GM19023 (cell line): ENCODE measurements at regions not wholly inside any gene's neighbourhood (a gene's known extent, or its start where the extent isn't known, plus 50 kb on each side); places are given as distances from the start of the nearest gene placed in this dataset.

ENCODE experiments used
- ATAC-seq: cut with Tn5 transposase; IDR thresholded peaks from one replicate; pipeline ENCODE4 v1.9.1; 2021; ENCODE audit warnings: mild to moderate bottlenecking, moderate library complexity; ENCODE audit not compliant: unreplicated experiment

DNA sequence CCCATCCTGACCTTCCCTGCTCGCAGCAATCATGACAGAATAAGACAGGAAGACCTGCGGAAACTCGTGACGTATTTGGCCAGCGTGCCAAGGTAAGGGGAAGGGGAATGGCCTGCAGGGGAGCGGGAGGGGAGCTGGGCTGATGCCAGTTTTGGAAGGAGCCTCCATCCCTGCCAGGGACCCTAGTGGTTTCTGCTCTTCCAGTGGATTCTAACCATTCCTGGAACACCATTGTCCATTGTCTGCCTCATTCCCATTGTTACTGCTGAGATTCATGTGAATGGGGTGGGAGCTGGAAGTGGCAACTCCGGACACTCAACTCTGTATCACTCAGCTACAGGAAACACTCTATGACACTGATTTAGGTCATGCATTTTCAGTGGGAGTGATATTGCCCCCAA is 242.9 kb upstream of the ROPN1 start:
- ATAC-seq: no peak

GRCh38 chr3:124235446-124235845 is 243.5 kb upstream of the ROPN1 start:
- ATAC-seq: no peak

- ATAC-seq: no peak
Observed at GRCh38 chr3:124243177-124243859, 251.4 kb upstream of the ROPN1 start.

DNA sequence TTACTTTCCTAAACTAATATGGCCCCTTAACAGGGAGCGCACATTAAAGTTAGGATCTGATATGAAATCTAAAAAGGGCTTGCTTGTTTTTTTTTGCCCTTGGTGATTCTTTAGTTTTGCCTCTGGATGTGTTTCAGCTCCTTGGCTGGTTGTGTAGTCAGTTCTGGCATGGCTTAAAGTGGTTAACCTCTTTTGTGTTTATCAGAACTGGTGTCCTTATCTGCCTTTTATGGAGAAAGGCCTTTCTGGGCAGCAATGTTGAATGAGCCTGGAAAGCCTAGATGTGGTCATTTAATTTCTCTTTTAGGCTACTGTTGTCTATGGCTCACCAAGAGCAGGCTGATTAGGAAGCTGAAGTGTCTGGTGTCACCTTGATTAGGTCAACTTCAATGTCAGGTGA is 254.5 kb upstream of the ROPN1 start:
- ATAC-seq: no peak

DNA sequence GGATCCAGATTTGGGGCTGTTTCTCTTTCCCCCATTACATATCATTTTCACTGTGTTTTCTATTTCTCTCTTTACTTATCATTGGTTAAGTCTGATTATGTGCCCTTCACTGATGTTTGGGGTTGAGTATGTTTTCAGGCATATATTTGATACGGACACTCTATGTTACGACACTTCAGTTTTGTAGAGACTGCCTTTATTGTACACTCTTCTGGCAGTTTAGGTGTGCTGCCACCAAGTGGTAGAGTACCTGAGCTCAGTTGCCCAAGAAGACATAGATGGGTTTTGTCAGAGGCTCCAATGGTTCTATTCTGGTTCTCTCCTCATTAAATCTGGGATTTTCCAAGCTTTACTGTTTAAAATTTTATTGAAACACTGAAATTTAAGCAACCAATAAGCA is 255.0 kb upstream of the ROPN1 start:
- ATAC-seq: no peak

DNA sequence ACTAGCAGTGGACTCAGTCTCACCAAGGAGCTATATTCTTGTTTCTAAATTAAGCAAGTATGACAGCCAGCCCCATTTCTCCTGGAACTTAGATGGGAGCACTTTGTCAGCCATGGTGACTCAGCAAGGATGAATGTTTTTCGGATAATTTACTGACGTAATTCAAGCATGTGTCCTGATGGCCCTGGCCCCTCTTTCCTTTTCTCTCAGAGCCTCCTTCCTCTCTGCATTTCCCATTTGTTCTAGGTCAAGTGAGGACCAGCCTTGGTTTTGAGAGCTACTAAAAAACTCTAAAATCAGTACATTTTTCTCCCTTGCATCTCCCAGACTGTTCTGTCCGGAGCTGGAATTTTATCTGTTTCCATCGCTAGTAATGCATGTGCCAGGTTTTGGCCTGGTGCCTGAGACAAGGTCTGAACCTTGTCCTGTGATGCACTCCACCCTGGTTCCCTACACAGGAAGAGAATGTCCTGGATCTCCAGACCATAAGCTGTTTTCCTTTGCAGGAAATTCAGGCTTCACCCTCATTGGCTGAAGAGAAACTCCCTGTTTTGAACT is 256.6 kb upstream of the ROPN1 start:
- no peak for ATAC-seq

DNA sequence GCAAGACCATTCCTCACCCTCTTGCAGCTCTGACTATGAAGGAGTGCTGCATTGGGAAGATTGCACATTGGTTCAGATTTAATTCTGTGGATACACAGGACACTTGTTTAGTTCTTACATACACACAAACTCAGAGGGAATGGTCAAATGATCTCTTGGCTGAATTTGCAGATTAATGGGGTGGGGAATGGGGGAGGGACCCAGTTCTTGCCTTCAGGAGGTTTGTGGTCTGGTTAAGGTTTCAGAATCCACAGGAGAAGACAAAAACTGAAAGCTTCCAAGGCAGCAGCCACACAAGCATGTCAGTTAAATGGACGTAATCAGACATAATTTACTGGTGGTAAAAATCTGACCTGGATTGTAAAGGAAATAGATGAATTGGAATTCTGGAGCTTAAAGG is 257.1 kb upstream of the ROPN1 start:
- ATAC-seq: no peak

DNA sequence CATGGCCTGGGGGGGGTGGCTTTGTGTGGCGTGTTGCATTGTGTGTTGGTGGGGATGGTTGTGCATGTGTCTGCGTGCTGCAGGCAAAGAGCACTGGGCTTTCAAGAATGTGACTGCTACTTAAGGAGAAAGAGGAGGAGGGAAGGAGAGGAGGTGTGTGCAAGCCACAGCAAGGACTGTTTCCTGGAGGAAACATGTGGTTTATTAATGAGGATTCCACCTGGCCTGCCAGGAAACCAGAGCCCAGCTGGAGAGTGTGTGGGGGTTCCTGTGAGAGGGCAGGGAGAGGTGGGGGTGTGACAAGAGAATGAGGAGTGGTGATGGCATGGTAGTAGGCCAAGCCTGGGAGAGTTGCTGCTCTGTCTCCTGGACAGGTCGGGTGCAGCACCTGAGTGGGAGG is 258.1 kb upstream of the ROPN1 start:
- ATAC-seq: no peak

DNA sequence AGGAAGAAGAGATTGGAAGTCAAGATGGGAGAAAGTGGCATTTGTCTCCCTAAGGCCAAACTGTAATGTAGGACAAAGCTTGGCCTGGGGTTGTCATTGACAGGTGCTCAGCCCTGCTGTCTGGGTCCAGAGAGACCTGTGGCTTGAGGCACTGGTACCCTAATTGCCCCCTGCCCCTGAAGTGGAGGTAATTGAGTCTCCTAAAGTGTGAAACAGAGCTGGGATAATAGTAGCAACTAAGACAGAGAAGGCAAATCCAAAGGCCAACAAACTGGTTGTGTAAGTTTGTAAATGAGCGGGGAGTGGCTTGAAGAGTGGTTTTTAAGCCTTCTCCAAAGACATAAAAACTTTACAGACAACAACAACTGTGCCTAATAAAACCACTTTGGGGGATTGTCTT is 264.2 kb upstream of the ROPN1 start:
- ATAC-seq: no peak

- ATAC-seq: no peak
Observed at GRCh38 chr3:124256599-124256998, 264.7 kb upstream of the ROPN1 start.

DNA sequence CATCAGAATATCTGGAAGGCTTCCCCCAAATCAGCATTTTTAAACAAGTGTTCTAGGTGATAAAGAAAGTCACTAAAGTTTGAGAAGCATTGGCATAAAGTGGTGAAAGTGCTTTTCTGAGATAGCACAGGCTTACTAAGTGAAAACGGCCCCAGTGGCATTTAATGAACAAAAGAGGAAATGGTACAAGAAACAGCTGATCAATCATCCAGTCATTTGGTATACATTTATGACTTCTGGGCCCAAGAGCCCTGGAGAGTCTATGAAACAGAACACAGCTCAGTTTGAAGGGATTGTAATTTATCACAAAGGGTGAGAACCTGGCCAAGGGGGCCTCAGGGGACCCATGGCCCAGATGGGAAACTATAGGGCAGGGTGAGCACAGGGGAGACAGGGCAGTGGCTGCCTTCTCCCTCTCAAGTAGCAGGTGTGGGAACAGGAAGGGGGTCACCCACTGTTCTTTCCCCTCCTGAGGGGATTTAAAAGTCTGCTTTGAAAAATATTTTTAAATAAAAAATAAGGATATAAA is 265.5 kb upstream of the ROPN1 start:
- ATAC-seq: no peak

- no peak for ATAC-seq
Observed at GRCh38 chr3:124258057-124258500, 266.2 kb upstream of the ROPN1 start.

DNA sequence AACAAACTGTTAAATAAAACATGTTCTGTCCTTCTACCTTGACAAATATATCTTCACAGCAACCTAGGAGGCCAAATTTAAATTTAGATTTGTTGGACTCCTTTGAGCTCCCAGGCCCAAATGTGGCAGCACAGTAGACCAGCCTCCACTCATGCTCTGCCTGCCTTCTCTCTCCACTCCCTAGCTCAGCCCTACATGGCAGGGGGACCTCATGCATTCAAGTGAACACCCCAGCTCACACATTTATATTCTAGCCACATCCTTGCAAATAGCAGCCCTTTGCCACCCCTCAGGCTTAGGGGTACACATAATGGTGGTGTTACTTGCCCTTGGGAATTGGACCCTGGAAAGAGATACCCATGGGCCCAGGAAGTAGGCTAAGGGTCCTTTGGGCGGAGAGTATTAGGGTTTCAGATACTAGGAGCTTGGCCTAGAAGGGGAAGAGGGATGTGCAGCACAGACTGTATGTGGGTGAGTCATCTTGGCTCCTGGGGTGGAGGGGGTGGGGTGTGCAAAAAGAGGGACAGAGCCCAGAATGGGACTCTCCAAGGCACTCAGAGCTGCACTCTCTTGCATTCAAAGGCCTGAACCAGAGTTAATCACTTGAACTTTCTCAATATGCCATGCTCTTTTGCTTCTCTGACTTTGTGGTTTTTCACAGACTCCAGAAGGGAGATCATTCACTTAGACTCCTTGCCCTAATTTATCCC is 268.4 kb upstream of the ROPN1 start:
- ATAC-seq: no peak

GRCh38 chr3:124261306-124261705 is 269.4 kb upstream of the ROPN1 start:
- ATAC-seq: no peak

DNA sequence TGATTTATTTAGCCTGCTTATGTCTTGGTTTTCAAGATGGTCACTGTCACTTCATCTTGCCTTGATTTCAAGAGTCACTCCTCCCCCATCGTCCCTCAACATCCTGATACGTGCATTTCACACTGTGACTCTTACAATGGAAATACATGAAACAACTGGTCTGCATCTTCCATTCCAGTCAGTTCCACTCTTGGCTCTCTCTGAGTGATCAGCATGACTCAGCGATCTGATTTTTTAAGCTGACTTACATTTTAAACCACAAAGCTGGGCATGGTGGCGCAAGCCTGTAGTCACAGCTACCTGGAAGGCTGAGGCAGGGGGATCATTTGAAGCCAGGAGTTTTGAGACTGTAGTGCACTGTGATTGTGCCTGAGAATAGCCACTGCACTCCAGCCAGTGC is 271.2 kb upstream of the ROPN1 start:
- no peak for ATAC-seq

GRCh38 chr3:124264346-124264745 is 272.4 kb upstream of the ROPN1 start:
- no peak for ATAC-seq

GRCh38 chr3:124266487-124266886 is 274.6 kb upstream of the ROPN1 start:
- no peak for ATAC-seq

DNA sequence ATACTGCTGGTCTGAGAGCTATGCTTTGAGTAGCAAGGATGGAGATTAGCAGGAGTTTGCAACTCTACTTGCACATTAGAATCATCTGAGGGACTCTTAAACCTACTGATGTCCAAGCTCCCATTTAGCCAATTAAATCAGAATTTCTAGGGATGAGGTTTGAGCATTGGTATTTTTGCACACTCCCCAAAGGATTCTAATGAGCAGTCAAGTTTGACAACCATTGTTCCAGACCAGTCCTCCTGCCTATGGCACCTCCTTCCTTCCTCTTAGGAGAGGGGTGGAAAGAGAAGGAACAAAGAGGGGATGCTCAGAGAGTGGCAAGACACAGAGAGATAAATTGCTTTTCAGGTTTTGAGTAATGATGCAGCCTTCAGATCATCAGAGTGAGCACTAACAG is 275.5 kb upstream of the ROPN1 start:
- ATAC-seq: no peak

- no peak for ATAC-seq
Observed at GRCh38 chr3:124268355-124268754, 276.4 kb upstream of the ROPN1 start.

DNA sequence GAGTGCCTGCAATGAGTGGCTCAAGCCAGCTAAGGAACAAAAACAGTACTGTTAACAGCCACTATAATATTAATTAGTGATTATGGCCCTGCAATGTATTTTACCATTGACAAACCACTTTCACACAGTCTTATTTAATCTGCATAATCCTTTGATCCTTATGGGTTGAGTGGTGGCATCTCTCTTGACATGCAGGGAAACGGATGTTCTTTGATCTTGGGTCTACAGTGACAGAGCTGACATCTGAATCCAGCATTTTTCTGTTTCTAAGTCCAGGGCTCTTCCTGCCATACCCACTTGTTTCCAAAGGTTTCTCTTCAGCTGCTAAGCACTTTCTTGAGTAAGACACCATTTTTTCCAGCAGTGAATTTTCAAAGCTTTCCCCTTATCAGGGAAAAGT is 277.7 kb upstream of the ROPN1 start:
- ATAC-seq: no peak

DNA sequence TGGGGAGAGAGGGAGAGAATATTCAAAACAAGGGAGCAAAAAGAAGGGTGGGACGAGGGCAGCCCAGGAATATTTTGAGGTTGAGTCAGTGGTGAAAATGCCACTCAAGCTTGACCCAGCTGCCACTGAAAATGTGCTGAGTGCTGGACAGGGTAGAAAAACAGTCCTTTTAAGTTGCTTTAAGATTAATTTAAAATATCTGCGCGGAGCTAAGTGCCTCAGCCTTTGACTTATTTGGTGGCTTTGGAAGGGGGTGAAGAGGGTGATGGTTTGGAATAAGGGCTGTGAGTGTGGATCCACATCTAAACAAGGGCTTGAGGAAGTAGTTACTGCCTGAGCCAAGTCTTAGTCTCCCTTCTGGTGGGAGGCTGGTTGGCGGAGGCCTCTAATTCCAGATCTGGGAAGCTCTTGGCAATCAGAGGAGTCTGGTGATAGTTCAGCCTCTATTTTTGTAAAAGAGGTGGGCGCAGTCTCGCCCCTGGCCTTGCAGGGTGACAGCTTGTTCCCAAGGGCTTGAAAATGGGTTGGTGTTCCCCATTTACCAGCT is 280.8 kb upstream of the ROPN1 start:
- ATAC-seq: no peak

- no peak for ATAC-seq
Observed at GRCh38 chr3:124273651-124274050, 281.7 kb upstream of the ROPN1 start.
